HUDEP-2 (cell line): ENCODE measurements at regions not wholly inside any gene's neighbourhood (a gene's known extent, or its start where the extent isn't known, plus 50 kb on each side); places are given as distances from the start of the nearest gene placed in this dataset.
A peak's percentile ranks its signal among the peaks of the same experiment; 100 is the strongest.
"Not testable (repeated sequence)": the region's sequence is repeated elsewhere in the genome, so short reads cannot be mapped to it uniquely, and the experiment has no call there.

ENCODE experiments used
- DNase-seq, 76 experiments: peaks; one replicate each; lab custom pipeline; 2025; ENCODE audit not compliant: unreplicated experiment in 76 of 76; lab: John Stamatoyannopoulos, UW

- no peak for DNase-seq
Measured at GRCh38 chr1:168490306-168490705, 53.5 kb downstream of the XCL2 start.

- no peak for DNase-seq
Measured at GRCh38 chr1:168488138-168488537, 55.7 kb downstream of the XCL2 start.

GRCh38 chr1:168486820-168487219 lies 57.0 kb downstream of the XCL2 start:
- DNase-seq = not testable (repeated sequence)

GRCh38 chr1:168485048-168485447 lies 58.7 kb downstream of the XCL2 start:
- no peak for DNase-seq

GRCh38 chr1:168484083-168484482 lies 59.7 kb downstream of the XCL2 start:
- DNase-seq = no peak

GRCh38 chr1:168483539-168483938 lies 60.3 kb downstream of the XCL2 start:
- DNase-seq = no peak

- no peak for DNase-seq
Measured at GRCh38 chr1:168482106-168482505, 61.7 kb downstream of the XCL2 start.

- no peak for DNase-seq
Measured at GRCh38 chr1:168481586-168481985, 62.2 kb downstream of the XCL2 start.

GRCh38 chr1:168480997-168481396 lies 62.8 kb downstream of the XCL2 start:
- DNase-seq = no peak

GRCh38 chr1:168477792-168478191 lies 66.0 kb downstream of the XCL2 start:
- DNase-seq = no peak

- DNase-seq = no peak
Measured at GRCh38 chr1:168476588-168477385, 67.0 kb downstream of the XCL2 start.

GRCh38 chr1:168474322-168474721 lies 69.5 kb downstream of the XCL2 start:
- no peak for DNase-seq

- DNase-seq = no peak
Measured at GRCh38 chr1:168473126-168473525, 70.7 kb downstream of the XCL2 start.

- no peak for DNase-seq
Measured at GRCh38 chr1:168472223-168472622, 71.6 kb downstream of the XCL2 start.

- peak in 5 of 76 experiments; percentile 1 to 13 (median 6) for DNase-seq
Measured at GRCh38 chr1:168470901-168471431, 72.8 kb downstream of the XCL2 start.

- peak in 69 of 76 experiments; percentile 2 to 79 (median 40) for DNase-seq
Measured at GRCh38 chr1:168469690-168470089, 74.1 kb downstream of the XCL2 start.

GRCh38 chr1:168468822-168469221 lies 75.0 kb downstream of the XCL2 start:
- no peak for DNase-seq

GRCh38 chr1:168468042-168468809 lies 75.6 kb downstream of the XCL2 start:
- DNase-seq = no peak

GRCh38 chr1:168467452-168467851 lies 76.3 kb downstream of the XCL2 start:
- DNase-seq = no peak

- DNase-seq = no peak
Measured at GRCh38 chr1:168466714-168467131, 77.1 kb downstream of the XCL2 start.

- peak in 4 of 76 experiments; percentile 7 to 18 (median 15) for DNase-seq
Measured at GRCh38 chr1:168466092-168466713, 77.6 kb downstream of the XCL2 start.
